HEK293 (cell line): ENCODE measurements at regions not wholly inside any gene's neighbourhood (a gene's known extent, or its start where the extent isn't known, plus 50 kb on each side); places are given as distances from the start of the nearest gene placed in this dataset.

Experiments used
- CTCF ChIA-PET: fragments of 350-600 bp; formaldehyde crosslinking; extraction: SDS; loops from one replicate; lab custom pipeline; 2021; ENCODE audit warnings: antibody characterized with exemption; lab: Yijun Ruan, JAX
- POLR2A ChIA-PET: fragments of 300-600 bp; formaldehyde crosslinking; extraction: SDS; loops from one replicate; lab custom pipeline; 2020; ENCODE audit warnings: antibody characterized with exemption, inconsistent platforms; lab: Yijun Ruan, JAX
- H3K27ac ChIP-seq: fragments of 200-500 bp; sonication (Bioruptor generic); 2 replicates; pipeline ENCODE4 v1.5.1; 2014; ENCODE audit warnings: low read depth, low read length, control low read depth, inconsistent platforms; ENCODE audit errors: extremely low read depth
- H3K36me3 ChIP-seq, 2 experiments: fragments of 200-500 bp in 1 of 2; sonication (Bioruptor generic) in 1 of 2; 1 replicate in 1 of 2; 2 replicates in 1 of 2; pipeline ENCODE4 v1.5.1; 2014 to 2017; ENCODE audit warnings: inconsistent platforms in 2 of 2, low read length in 2 of 2; ENCODE audit not compliant: control insufficient read depth in 2 of 2, insufficient read depth in 1 of 2
- H3K4me1 ChIP-seq: fragments of 200-500 bp; sonication (Bioruptor generic); 2 replicates; pipeline ENCODE4 v1.5.1; 2014; ENCODE audit warnings: mild to moderate bottlenecking, low read length, inconsistent platforms; ENCODE audit not compliant: control insufficient read depth, insufficient read depth
- H3K4me3 ChIP-seq: 2 replicates; pipeline ENCODE4 v1.5.1; 2011; ENCODE audit warnings: low read depth, mild to moderate bottlenecking, control low read depth, low read length, moderate library complexity
- H3K9me3 ChIP-seq: fragments of 200-500 bp; sonication (Bioruptor generic); 2 replicates; pipeline ENCODE4 v1.5.1; 2014; ENCODE audit warnings: low read depth, low read length, inconsistent platforms; ENCODE audit not compliant: control insufficient read depth, insufficient read depth
- EGR2 ChIP-seq: fragments of 450-650 bp; formaldehyde crosslinking; IDR thresholded peaks from 2 replicates; pipeline ENCODE4 v1.5.1; 2016; ENCODE audit warnings: low read depth, missing biosample characterization, missing genetic modification characterization
- HOXD13 ChIP-seq: sonication (generic); formaldehyde crosslinking; IDR thresholded peaks from 2 replicates; pipeline ENCODE4 v1.8.0; 2022; ENCODE audit warnings: missing genetic modification reagents, borderline replicate concordance
- RBAK ChIP-seq: fragments of 450-650 bp; formaldehyde crosslinking; IDR thresholded peaks from 2 replicates; pipeline ENCODE4 v1.5.1; 2016; ENCODE audit warnings: missing biosample characterization, missing genetic modification characterization
- REPIN1 ChIP-seq: fragments of 450-650 bp; formaldehyde crosslinking; IDR thresholded peaks from 2 replicates; pipeline ENCODE4 v1.5.1; 2017; ENCODE audit warnings: missing biosample characterization, missing genetic modification characterization, low read depth
- SCRT2 ChIP-seq: fragments of 450-650 bp; formaldehyde crosslinking; IDR thresholded peaks from 2 replicates; pipeline ENCODE4 v1.5.1; 2016; ENCODE audit warnings: missing biosample characterization, missing genetic modification characterization
- SP2 ChIP-seq: fragments of 450-650 bp; formaldehyde crosslinking; IDR thresholded peaks from 2 replicates; pipeline ENCODE4 v1.5.1; 2016; ENCODE audit warnings: missing biosample characterization, missing genetic modification characterization
- SP7 ChIP-seq: fragments of 450-650 bp; formaldehyde crosslinking; IDR thresholded peaks from 2 replicates; pipeline ENCODE4 v1.5.1; 2016; ENCODE audit warnings: missing biosample characterization, missing genetic modification characterization
- ZFP37 ChIP-seq: fragments of 450-650 bp; formaldehyde crosslinking; IDR thresholded peaks from 2 replicates; pipeline ENCODE4 v1.5.1; 2016; ENCODE audit warnings: missing biosample characterization, missing genetic modification characterization
- ZNF121 ChIP-seq: fragments of 450-650 bp; formaldehyde crosslinking; IDR thresholded peaks from 2 replicates; pipeline ENCODE4 v1.5.1; 2016; ENCODE audit warnings: missing biosample characterization, missing genetic modification characterization
- ZNF24 ChIP-seq: fragments of 450-650 bp; formaldehyde crosslinking; IDR thresholded peaks from 2 replicates; pipeline ENCODE4 v1.5.1; 2016; ENCODE audit warnings: missing biosample characterization, missing genetic modification characterization
- ZNF311 ChIP-seq: fragments of 450-650 bp; formaldehyde crosslinking; IDR thresholded peaks from 2 replicates; pipeline ENCODE4 v1.5.1; 2017; ENCODE audit warnings: missing biosample characterization, missing genetic modification characterization, borderline replicate concordance
- ZNF549 ChIP-seq: fragments of 450-650 bp; IDR thresholded peaks from 2 replicates; pipeline ENCODE4 v1.5.1; 2018; ENCODE audit warnings: missing biosample characterization, missing genetic modification characterization, mild to moderate bottlenecking, inconsistent platforms, moderate library complexity
- ZNF560 ChIP-seq: fragments of 450-650 bp; formaldehyde crosslinking; IDR thresholded peaks from 2 replicates; pipeline ENCODE4 v1.5.1; 2017; ENCODE audit warnings: missing biosample characterization, missing genetic modification characterization, borderline replicate concordance
- ZNF585B ChIP-seq: fragments of 450-650 bp; formaldehyde crosslinking; IDR thresholded peaks from 2 replicates; pipeline ENCODE4 v1.5.1; 2016; ENCODE audit warnings: missing biosample characterization, missing genetic modification characterization
- ZNF623 ChIP-seq: fragments of 450-650 bp; formaldehyde crosslinking; IDR thresholded peaks from 2 replicates; pipeline ENCODE4 v1.5.1; 2016; ENCODE audit warnings: missing biosample characterization, missing genetic modification characterization
- ZNF677 ChIP-seq: fragments of 450-650 bp; IDR thresholded peaks from 2 replicates; pipeline ENCODE4 v1.5.0; 2018; ENCODE audit warnings: missing biosample characterization, mild to moderate bottlenecking, missing genetic modification characterization, moderate library complexity
- ZNF76 ChIP-seq: fragments of 450-650 bp; formaldehyde crosslinking; IDR thresholded peaks from 2 replicates; pipeline ENCODE4; 2016; ENCODE audit warnings: low read depth, missing biosample characterization, missing genetic modification characterization, borderline replicate concordance
- ZNF843 ChIP-seq: fragments of 450-650 bp; formaldehyde crosslinking; IDR thresholded peaks from 2 replicates; pipeline ENCODE4 v1.5.1; 2016; ENCODE audit warnings: missing biosample characterization, missing genetic modification characterization
- TF ChIP-seq, protein P1 (sequence below): fragments of 450-650 bp; formaldehyde crosslinking; IDR thresholded peaks from 2 replicates; pipeline ENCODE4 v1.5.1; 2017; ENCODE audit warnings: missing biosample characterization, missing genetic modification characterization
- TF ChIP-seq, protein P2 (sequence below): fragments of 450-650 bp; formaldehyde crosslinking; conservative IDR thresholded peaks from 2 replicates; pipeline ENCODE4 v1.5.1; 2016; ENCODE audit warnings: low read depth, missing biosample characterization, missing genetic modification characterization
- TF ChIP-seq, protein P3 (sequence below): fragments of 450-650 bp; formaldehyde crosslinking; IDR thresholded peaks from 2 replicates; pipeline ENCODE4 v1.5.1; 2016; ENCODE audit warnings: missing biosample characterization, missing genetic modification characterization
- TF ChIP-seq, protein P4 (sequence below): fragments of 450-650 bp; formaldehyde crosslinking; IDR thresholded peaks from 2 replicates; pipeline ENCODE4 v1.5.1; 2016; ENCODE audit warnings: missing biosample characterization, missing genetic modification characterization

DNA sequence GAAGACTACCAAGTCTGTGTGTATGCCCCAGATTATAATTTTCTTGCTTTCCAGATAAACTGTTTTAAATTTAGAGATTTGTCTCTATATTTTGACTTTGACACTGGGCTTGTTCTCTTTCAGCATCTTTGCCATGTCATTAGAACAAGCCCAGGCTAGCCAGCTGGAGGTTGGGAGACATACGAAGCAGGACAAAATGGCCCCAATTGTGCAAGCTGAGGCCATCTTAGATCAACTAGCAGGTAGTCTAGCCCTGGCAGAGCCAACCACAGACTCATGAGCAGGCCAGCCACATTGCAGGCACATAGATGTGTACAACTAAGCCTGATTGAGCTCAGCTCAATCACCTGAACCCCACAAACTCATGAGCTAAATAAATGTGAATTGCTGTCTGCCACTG lies 321.4 kb downstream of the ATP23 start:
- H3K9me3 ChIP-seq: no peaks in the 10 kb centered on the region
- H3K4me1 ChIP-seq: no peaks in the 10 kb centered on the region
- POLR2A ChIA-PET: no interaction called here
- H3K4me3 ChIP-seq: no peak overlapping the region
- no peak for TF ChIP-seq ZNF843
- no peak for TF ChIP-seq SP7
- TF ChIP-seq ZNF560 (tag by site-specific recombination): no peak
- no peak for TF ChIP-seq HOXD13
- no peak for TF ChIP-seq ZNF311 (tag by site-specific recombination)
- TF ChIP-seq ZNF677: no peak
- no peak for TF ChIP-seq RBAK
- TF ChIP-seq ZNF121 (tag by site-specific recombination): no peak
- TF ChIP-seq ZNF623 (tag by site-specific recombination): no peak
- TF ChIP-seq, protein P1, sequence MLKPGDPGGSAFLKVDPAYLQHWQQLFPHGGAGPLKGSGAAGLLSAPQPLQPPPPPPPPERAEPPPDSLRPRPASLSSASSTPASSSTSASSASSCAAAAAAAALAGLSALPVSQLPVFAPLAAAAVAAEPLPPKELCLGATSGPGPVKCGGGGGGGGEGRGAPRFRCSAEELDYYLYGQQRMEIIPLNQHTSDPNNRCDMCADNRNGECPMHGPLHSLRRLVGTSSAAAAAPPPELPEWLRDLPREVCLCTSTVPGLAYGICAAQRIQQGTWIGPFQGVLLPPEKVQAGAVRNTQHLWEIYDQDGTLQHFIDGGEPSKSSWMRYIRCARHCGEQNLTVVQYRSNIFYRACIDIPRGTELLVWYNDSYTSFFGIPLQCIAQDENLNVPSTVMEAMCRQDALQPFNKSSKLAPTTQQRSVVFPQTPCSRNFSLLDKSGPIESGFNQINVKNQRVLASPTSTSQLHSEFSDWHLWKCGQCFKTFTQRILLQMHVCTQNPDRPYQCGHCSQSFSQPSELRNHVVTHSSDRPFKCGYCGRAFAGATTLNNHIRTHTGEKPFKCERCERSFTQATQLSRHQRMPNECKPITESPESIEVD (tag by site-specific recombination): no peak
- TF ChIP-seq, protein P2, sequence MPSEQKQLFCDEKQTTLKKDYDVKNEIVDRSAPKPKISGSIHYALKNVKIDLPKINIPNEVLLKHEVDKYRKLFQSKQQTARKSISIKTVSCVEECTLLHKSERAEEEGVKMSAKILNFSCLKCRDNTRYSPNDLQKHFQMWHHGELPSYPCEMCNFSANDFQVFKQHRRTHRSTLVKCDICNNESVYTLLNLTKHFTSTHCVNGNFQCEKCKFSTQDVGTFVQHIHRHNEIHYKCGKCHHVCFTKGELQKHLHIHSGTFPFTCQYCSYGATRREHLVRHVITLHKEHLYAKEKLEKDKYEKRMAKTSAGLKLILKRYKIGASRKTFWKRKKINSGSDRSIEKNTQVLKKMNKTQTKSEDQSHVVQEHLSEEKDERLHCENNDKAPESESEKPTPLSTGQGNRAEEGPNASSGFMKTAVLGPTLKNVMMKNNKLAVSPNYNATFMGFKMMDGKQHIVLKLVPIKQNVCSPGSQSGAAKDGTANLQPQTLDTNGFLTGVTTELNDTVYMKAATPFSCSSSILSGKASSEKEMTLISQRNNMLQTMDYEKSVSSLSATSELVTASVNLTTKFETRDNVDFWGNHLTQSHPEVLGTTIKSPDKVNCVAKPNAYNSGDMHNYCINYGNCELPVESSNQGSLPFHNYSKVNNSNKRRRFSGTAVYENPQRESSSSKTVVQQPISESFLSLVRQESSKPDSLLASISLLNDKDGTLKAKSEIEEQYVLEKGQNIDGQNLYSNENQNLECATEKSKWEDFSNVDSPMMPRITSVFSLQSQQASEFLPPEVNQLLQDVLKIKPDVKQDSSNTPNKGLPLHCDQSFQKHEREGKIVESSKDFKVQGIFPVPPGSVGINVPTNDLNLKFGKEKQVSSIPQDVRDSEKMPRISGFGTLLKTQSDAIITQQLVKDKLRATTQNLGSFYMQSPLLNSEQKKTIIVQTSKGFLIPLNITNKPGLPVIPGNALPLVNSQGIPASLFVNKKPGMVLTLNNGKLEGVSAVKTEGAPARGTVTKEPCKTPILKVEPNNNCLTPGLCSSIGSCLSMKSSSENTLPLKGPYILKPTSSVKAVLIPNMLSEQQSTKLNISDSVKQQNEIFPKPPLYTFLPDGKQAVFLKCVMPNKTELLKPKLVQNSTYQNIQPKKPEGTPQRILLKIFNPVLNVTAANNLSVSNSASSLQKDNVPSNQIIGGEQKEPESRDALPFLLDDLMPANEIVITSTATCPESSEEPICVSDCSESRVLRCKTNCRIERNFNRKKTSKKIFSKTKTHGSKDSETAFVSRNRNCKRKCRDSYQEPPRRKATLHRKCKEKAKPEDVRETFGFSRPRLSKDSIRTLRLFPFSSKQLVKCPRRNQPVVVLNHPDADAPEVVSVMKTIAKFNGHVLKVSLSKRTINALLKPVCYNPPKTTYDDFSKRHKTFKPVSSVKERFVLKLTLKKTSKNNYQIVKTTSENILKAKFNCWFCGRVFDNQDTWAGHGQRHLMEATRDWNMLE (tag by site-specific recombination): no peak
- no peak for TF ChIP-seq ZNF76
- TF ChIP-seq REPIN1: no peak
- no peak for TF ChIP-seq ZNF585B
- no peak for TF ChIP-seq EGR2 (tag by site-specific recombination)
- no peak for TF ChIP-seq ZFP37 (tag by site-specific recombination)
- TF ChIP-seq, protein P3, sequence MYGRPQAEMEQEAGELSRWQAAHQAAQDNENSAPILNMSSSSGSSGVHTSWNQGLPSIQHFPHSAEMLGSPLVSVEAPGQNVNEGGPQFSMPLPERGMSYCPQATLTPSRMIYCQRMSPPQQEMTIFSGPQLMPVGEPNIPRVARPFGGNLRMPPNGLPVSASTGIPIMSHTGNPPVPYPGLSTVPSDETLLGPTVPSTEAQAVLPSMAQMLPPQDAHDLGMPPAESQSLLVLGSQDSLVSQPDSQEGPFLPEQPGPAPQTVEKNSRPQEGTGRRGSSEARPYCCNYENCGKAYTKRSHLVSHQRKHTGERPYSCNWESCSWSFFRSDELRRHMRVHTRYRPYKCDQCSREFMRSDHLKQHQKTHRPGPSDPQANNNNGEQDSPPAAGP: no peak
- TF ChIP-seq SCRT2 (tag by site-specific recombination): no peak
- TF ChIP-seq ZNF549 (tag by site-specific recombination): no peak
- H3K27ac ChIP-seq: no peak overlapping the region
- CTCF ChIA-PET: no interaction called here
- no peaks in the 10 kb centered on the region for H3K36me3 ChIP-seq

DNA sequence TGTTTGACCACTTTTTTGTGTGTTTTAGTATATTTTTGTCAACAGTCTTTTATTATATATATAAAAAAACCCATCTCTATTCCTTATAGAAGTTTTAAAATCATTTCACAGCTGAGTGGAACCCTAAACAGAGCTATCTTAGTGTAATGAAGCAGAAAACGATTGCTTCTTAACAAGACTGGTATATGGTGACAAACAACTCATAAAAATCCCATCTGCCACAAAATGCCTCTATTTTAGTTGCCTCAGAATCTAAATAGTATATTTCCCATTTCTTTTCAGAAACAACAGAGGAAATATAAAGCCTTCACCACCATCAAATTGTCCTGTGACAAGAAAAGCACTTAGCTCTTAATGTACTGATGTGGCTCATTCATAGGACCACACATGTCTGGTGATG lies 322.4 kb downstream of the ATP23 start:
- H3K4me1 ChIP-seq: no peaks in the 10 kb centered on the region
- no peak overlapping the region for H3K27ac ChIP-seq
- no peaks in the 10 kb centered on the region for H3K9me3 ChIP-seq
- no peak overlapping the region for H3K4me3 ChIP-seq
- TF ChIP-seq SP2 (tag by site-specific recombination) (no peak), ZNF24 (tag by site-specific recombination) (no peak)
- TF ChIP-seq, protein P4, sequence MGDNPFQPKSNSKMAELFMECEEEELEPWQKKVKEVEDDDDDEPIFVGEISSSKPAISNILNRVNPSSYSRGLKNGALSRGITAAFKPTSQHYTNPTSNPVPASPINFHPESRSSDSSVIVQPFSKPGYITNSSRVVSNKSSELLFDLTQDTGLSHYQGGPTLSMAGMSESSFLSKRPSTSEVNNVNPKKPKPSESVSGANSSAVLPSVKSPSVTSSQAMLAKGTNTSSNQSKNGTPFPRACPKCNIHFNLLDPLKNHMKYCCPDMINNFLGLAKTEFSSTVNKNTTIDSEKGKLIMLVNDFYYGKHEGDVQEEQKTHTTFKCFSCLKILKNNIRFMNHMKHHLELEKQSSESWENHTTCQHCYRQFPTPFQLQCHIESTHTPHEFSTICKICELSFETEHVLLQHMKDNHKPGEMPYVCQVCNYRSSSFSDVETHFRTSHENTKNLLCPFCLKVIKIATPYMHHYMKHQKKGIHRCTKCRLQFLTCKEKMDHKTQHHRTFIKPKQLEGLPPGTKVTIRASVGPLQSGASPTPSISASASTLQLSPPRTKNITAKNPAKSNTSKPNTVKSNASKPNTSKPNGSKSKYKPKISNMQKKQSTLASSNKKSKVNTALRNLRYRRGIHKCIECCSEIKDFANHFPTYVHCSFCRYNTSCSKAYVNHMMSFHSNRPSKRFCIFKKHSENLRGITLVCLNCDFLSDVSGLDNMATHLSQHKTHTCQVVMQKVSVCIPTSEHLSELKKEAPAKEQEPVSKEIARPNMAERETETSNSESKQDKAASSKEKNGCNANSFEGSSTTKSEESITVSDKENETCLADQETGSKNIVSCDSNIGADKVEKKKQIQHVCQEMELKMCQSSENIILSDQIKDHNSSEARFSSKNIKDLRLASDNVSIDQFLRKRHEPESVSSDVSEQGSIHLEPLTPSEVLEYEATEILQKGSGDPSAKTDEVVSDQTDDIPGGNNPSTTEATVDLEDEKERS (tag by site-specific recombination): no peak
- ChIA-PET POLR2A (no interaction called here), CTCF (interaction anchor here (0.6 kb wide), 1 partner anchor 140 kb away, joined by 3 read pairs; no protein-coding TSS in a partner anchor)
- no peaks in the 10 kb centered on the region for H3K36me3 ChIP-seq
